Astrocyte (in vitro differentiated cells and primary cell): ENCODE measurements at regions not wholly inside any gene's neighbourhood (a gene's known extent, or its start where the extent isn't known, plus 50 kb on each side); places are given as distances from the start of the nearest gene placed in this dataset.

Experiments
- DNase-seq: peaks from one replicate; pipeline ENCODE4 v3.0.0-alpha.2; 2010; ENCODE audit warnings: low read depth
- FAIRE-seq: peaks from 2 replicates; lab custom pipeline; 2011; peaks lifted over from hg19 to GRCh38; lab: Jason Lieb, UNC
- H2AFZ ChIP-seq: 2 replicates; pipeline ENCODE4 v1.6.0; 2012; ENCODE audit warnings: low read depth, low read length, inconsistent platforms
- H3K27ac ChIP-seq: 2 replicates; pipeline ENCODE4 v1.5.1; 2011; ENCODE audit warnings: low read depth, low read length, inconsistent platforms
- H3K27me3 ChIP-seq: 2 replicates; pipeline ENCODE4 v1.6.0; 2011; ENCODE audit warnings: low read length, inconsistent platforms; ENCODE audit not compliant: insufficient read depth
- H3K36me3 ChIP-seq: 2 replicates; pipeline ENCODE4 v1.5.1; 2011; ENCODE audit warnings: low read length, inconsistent platforms; ENCODE audit not compliant: insufficient read depth
- H3K4me1 ChIP-seq: 2 replicates; pipeline ENCODE4 v1.5.1; 2011; ENCODE audit warnings: low read length, inconsistent platforms; ENCODE audit not compliant: insufficient read depth
- H3K4me2 ChIP-seq: 2 replicates; pipeline ENCODE4 v1.6.0; 2012; ENCODE audit warnings: low read length, inconsistent platforms
- H3K4me3 ChIP-seq: 2 replicates; pipeline ENCODE4 v1.5.1; 2011; ENCODE audit warnings: low read depth, mild to moderate bottlenecking, low read length, inconsistent platforms; ENCODE audit not compliant: insufficient read depth
- H3K79me2 ChIP-seq: 2 replicates; pipeline ENCODE4 v1.6.0; 2012; ENCODE audit warnings: mild to moderate bottlenecking, low read length, inconsistent platforms; ENCODE audit not compliant: insufficient read depth
- H3K9ac ChIP-seq: 2 replicates; pipeline ENCODE4 v1.6.0; 2012; ENCODE audit warnings: mild to moderate bottlenecking, low read length, inconsistent platforms
- H3K9me3 ChIP-seq: 2 replicates; pipeline ENCODE4 v1.5.1; 2012; ENCODE audit warnings: low read depth, mild to moderate bottlenecking, low read length, inconsistent platforms; ENCODE audit not compliant: insufficient read depth
- H4K20me1 ChIP-seq: 2 replicates; pipeline ENCODE4 v1.6.0; 2012; ENCODE audit warnings: low read length, inconsistent platforms; ENCODE audit not compliant: insufficient read depth
- H3K27ac Mint-ChIP-seq: one replicate; pipeline ENCODE4 v1.8.0; 2021; ENCODE audit warnings: mild to moderate bottlenecking, mixed read lengths; ENCODE audit not compliant: unreplicated experiment
- H3K27me3 Mint-ChIP-seq: one replicate; pipeline ENCODE4 v1.8.0; 2021; ENCODE audit warnings: low read depth, mixed read lengths; ENCODE audit not compliant: unreplicated experiment
- H3K36me3 Mint-ChIP-seq: one replicate; pipeline ENCODE4 v1.8.0; 2021; ENCODE audit warnings: low read depth, mixed read lengths; ENCODE audit not compliant: unreplicated experiment
- H3K4me1 Mint-ChIP-seq: one replicate; pipeline ENCODE4 v1.8.0; 2021; ENCODE audit warnings: low read depth, mixed read lengths; ENCODE audit not compliant: unreplicated experiment
- H3K4me3 Mint-ChIP-seq: one replicate; pipeline ENCODE4 v1.8.0; 2021; ENCODE audit warnings: mild to moderate bottlenecking, moderate library complexity, mixed read lengths; ENCODE audit not compliant: unreplicated experiment
- H3K9me3 Mint-ChIP-seq: one replicate; pipeline ENCODE4 v1.8.0; 2021; ENCODE audit warnings: mild to moderate bottlenecking, mixed read lengths; ENCODE audit not compliant: unreplicated experiment
- CTCF ChIP-seq: IDR thresholded peaks from 2 replicates; pipeline ENCODE4 v1.5.1; 2011; ENCODE audit warnings: low read depth, mild to moderate bottlenecking, inconsistent platforms, low read length, moderate library complexity; ENCODE audit not compliant: insufficient read depth
- EZH2 ChIP-seq: IDR thresholded peaks from 2 replicates; pipeline ENCODE4 v1.6.1; 2012; ENCODE audit warnings: mild to moderate bottlenecking, low read length, inconsistent platforms; ENCODE audit not compliant: insufficient read depth

GRCh38 chr2:226664661-226665060, 135.0 kb downstream of the IRS1 start:
- H3K9ac ChIP-seq = no peak overlapping the region
- H3K79me2 ChIP-seq = no peaks in the 10 kb centered on the region
- no peak overlapping the region for H3K27ac ChIP-seq
- H3K9me3 ChIP-seq = no peaks in the 10 kb centered on the region
- H3K4me1 ChIP-seq = peaks cover 22% of the 10 kb centered on the region
- no peak overlapping the region for H3K4me3 ChIP-seq
- FAIRE-seq (no peak), DNase-seq (no peak)
- Mint-ChIP-seq H3K27ac (no peak overlapping the region), H3K4me1 (peaks cover 23% of the 10 kb centered on the region), H3K36me3 (no peaks in the 10 kb centered on the region), H3K9me3 (peaks cover 8% of the 10 kb centered on the region), H3K27me3 (no peaks in the 10 kb centered on the region), H3K4me3 (no peak overlapping the region)
- H2AFZ ChIP-seq = no peak overlapping the region
- no peaks in the 10 kb centered on the region for H4K20me1 ChIP-seq
- TF ChIP-seq EZH2 = no peak
- TF ChIP-seq CTCF = no peak
- H3K4me2 ChIP-seq = no peak overlapping the region
- H3K27me3 ChIP-seq = no peaks in the 10 kb centered on the region
- no peaks in the 10 kb centered on the region for H3K36me3 ChIP-seq

- H3K9me3 Mint-ChIP-seq = peaks cover 5% of the 10 kb centered on the region
- FAIRE-seq = no peak
Measured at GRCh38 chr2:226664140-226664539, 135.5 kb downstream of the IRS1 start.

More at GRCh38 chr2:226664140-226664539, 135.5 kb downstream of the IRS1 start:
- peaks cover 23% of the 10 kb centered on the region for H3K4me1 Mint-ChIP-seq
- Histone ChIP-seq H3K27me3 (no peaks in the 10 kb centered on the region), H3K9me3 (no peaks in the 10 kb centered on the region), H3K4me1 (peaks cover 22% of the 10 kb centered on the region), H3K27ac (no peak overlapping the region), H4K20me1 (no peaks in the 10 kb centered on the region), H3K79me2 (no peaks in the 10 kb centered on the region), H3K4me3 (no peak overlapping the region), H3K4me2 (no peak overlapping the region), H3K36me3 (no peaks in the 10 kb centered on the region), H3K9ac (no peak overlapping the region), H2AFZ (no peak overlapping the region)
- no peaks in the 10 kb centered on the region for H3K36me3 Mint-ChIP-seq
- no peak for TF ChIP-seq CTCF
- TF ChIP-seq EZH2 = no peak
- H3K27me3 Mint-ChIP-seq = no peaks in the 10 kb centered on the region
- no peak overlapping the region for H3K4me3 Mint-ChIP-seq
- H3K27ac Mint-ChIP-seq = no peak overlapping the region
- DNase-seq = no peak
